ENCODE measurements at regions not wholly inside any gene's neighbourhood (a gene's known extent, or its start where the extent isn't known, plus 50 kb on each side); places are given as distances from the start of the nearest gene placed in this dataset.
"Not testable (repeated sequence)": the region's sequence is repeated elsewhere in the genome, so short reads cannot be mapped to it uniquely, and the experiment has no call there.

DNA sequence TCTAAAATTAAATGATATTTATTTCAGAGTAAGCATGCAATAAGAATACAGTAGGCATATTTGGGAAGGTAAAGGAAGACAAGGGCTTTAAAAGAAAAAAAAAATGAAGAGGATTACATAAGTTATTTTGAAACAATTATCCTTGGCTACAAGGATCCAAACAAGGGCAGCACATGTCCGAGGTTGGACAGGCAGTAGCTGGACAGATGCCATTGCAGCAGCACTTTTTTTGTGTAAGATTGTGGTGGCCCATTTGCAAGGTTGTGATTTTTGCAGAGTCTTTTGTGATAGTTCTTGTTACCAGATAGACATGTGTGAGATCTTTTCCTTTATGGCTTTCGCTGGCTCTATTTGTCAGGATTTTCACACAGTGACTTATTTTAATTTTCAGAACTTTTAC is 89.4 kb upstream of the COG2 start:
- H3K36me3 ChIP-seq (ENCODE audit: control insufficient read depth in 4 of 4, insufficient read depth in 3 of 4, low read depth in 1 of 4, low read length in 3 of 4), result no peaks in the 10 kb centered on the region
- H3K9me3 ChIP-seq (ENCODE audit: control insufficient read depth in 4 of 4, low read length in 3 of 4), result no peaks in the 10 kb centered on the region
- no peaks in the 10 kb centered on the region for H3K27me3 ChIP-seq (ENCODE audit: control insufficient read depth in 4 of 4, insufficient read depth in 4 of 4, low read length in 3 of 4)
- H3K4me3 ChIP-seq (ENCODE audit: low read depth in 1 of 3, low read length in 3 of 3), result no peak overlapping the region
- H3K27ac ChIP-seq (ENCODE audit: low read depth in 1 of 2, low read length in 2 of 2), result no peak overlapping the region
- TF ChIP-seq FOXA1 (IDR thresholded peaks at IDR 0.05) (no peak), RXRA (IDR thresholded peaks at IDR 0.05) (no peak), TAF1 (conservative IDR thresholded peaks at IDR 0.05) (no peak), GABPA (IDR thresholded peaks at IDR 0.05 in 1 of 2, conservative IDR thresholded peaks at IDR 0.05 in 1 of 2) (no peak), FOXA2 (IDR thresholded peaks at IDR 0.05) (no peak), NR2F2 (IDR thresholded peaks at IDR 0.05) (no peak), JUND (IDR thresholded peaks at IDR 0.05) (no peak), SP1 (IDR thresholded peaks at IDR 0.05) (no peak), EGR1 (IDR thresholded peaks at IDR 0.05; ENCODE audit: low read depth in 2 of 2) (no peak), YY1 (IDR thresholded peaks at IDR 0.05) (no peak), RAD21 (IDR thresholded peaks at IDR 0.05) (no peak), HNF4G (IDR thresholded peaks at IDR 0.05) (no peak), HNF4A (conservative IDR thresholded peaks at IDR 0.05) (no peak)
- TF ChIP-seq, protein P1, sequence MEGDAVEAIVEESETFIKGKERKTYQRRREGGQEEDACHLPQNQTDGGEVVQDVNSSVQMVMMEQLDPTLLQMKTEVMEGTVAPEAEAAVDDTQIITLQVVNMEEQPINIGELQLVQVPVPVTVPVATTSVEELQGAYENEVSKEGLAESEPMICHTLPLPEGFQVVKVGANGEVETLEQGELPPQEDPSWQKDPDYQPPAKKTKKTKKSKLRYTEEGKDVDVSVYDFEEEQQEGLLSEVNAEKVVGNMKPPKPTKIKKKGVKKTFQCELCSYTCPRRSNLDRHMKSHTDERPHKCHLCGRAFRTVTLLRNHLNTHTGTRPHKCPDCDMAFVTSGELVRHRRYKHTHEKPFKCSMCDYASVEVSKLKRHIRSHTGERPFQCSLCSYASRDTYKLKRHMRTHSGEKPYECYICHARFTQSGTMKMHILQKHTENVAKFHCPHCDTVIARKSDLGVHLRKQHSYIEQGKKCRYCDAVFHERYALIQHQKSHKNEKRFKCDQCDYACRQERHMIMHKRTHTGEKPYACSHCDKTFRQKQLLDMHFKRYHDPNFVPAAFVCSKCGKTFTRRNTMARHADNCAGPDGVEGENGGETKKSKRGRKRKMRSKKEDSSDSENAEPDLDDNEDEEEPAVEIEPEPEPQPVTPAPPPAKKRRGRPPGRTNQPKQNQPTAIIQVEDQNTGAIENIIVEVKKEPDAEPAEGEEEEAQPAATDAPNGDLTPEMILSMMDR (IDR thresholded peaks at IDR 0.05; ENCODE audit: low read depth, low read length, missing input control), result no peak
- TF ChIP-seq, protein P2, sequence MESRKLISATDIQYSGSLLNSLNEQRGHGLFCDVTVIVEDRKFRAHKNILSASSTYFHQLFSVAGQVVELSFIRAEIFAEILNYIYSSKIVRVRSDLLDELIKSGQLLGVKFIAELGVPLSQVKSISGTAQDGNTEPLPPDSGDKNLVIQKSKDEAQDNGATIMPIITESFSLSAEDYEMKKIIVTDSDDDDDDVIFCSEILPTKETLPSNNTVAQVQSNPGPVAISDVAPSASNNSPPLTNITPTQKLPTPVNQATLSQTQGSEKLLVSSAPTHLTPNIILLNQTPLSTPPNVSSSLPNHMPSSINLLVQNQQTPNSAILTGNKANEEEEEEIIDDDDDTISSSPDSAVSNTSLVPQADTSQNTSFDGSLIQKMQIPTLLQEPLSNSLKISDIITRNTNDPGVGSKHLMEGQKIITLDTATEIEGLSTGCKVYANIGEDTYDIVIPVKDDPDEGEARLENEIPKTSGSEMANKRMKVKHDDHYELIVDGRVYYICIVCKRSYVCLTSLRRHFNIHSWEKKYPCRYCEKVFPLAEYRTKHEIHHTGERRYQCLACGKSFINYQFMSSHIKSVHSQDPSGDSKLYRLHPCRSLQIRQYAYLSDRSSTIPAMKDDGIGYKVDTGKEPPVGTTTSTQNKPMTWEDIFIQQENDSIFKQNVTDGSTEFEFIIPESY (IDR thresholded peaks at IDR 0.05), result no peak
- TF ChIP-seq, protein P3, sequence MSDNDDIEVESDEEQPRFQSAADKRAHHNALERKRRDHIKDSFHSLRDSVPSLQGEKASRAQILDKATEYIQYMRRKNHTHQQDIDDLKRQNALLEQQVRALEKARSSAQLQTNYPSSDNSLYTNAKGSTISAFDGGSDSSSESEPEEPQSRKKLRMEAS (IDR thresholded peaks at IDR 0.05), result no peak
- TF ChIP-seq, protein P4, sequence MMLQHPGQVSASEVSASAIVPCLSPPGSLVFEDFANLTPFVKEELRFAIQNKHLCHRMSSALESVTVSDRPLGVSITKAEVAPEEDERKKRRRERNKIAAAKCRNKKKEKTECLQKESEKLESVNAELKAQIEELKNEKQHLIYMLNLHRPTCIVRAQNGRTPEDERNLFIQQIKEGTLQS (IDR thresholded peaks at IDR 0.05), result no peak
- TF ChIP-seq, protein P5, sequence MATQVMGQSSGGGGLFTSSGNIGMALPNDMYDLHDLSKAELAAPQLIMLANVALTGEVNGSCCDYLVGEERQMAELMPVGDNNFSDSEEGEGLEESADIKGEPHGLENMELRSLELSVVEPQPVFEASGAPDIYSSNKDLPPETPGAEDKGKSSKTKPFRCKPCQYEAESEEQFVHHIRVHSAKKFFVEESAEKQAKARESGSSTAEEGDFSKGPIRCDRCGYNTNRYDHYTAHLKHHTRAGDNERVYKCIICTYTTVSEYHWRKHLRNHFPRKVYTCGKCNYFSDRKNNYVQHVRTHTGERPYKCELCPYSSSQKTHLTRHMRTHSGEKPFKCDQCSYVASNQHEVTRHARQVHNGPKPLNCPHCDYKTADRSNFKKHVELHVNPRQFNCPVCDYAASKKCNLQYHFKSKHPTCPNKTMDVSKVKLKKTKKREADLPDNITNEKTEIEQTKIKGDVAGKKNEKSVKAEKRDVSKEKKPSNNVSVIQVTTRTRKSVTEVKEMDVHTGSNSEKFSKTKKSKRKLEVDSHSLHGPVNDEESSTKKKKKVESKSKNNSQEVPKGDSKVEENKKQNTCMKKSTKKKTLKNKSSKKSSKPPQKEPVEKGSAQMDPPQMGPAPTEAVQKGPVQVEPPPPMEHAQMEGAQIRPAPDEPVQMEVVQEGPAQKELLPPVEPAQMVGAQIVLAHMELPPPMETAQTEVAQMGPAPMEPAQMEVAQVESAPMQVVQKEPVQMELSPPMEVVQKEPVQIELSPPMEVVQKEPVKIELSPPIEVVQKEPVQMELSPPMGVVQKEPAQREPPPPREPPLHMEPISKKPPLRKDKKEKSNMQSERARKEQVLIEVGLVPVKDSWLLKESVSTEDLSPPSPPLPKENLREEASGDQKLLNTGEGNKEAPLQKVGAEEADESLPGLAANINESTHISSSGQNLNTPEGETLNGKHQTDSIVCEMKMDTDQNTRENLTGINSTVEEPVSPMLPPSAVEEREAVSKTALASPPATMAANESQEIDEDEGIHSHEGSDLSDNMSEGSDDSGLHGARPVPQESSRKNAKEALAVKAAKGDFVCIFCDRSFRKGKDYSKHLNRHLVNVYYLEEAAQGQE (IDR thresholded peaks at IDR 0.05), result no peak
- WGBS, result 58% methylated on average over 2 of the region's 2 CpGs
- no peak for DNase-seq (ENCODE audit: low spot score)
- H3K9ac ChIP-seq (ENCODE audit: low read depth in 1 of 2, low read length in 2 of 2), result no peak overlapping the region
- H3K4me1 ChIP-seq (ENCODE audit: control insufficient read depth in 4 of 4, insufficient read depth in 4 of 4, low read length in 3 of 4), result no peaks in the 10 kb centered on the region

DNA sequence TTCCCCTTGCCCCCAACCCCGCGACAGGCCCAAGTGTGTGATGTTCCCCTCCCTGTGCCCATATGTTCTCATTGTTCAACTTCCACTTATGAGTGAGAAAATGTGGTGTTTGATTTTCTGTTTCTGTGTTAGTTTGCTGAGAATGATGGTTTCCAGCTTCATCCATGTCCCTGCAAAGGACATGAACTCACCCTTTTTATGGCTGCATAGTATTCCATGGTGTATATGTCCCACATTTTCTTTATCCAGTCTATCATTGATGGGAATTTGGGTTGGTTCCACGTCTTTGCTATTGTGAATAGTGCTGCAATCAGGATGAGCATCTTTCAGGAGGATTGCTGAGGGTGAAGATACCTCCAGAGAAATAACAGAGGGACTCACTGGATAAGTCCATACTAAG is 91.3 kb upstream of the COG2 start:
- not testable (repeated sequence) for H3K4me1 ChIP-seq (ENCODE audit: control insufficient read depth in 4 of 4, insufficient read depth in 4 of 4, low read length in 3 of 4); H3K36me3 ChIP-seq (ENCODE audit: control insufficient read depth in 4 of 4, insufficient read depth in 3 of 4, low read depth in 1 of 4, low read length in 3 of 4); DNase-seq (ENCODE audit: low spot score); H3K9ac ChIP-seq (ENCODE audit: low read depth in 1 of 2, low read length in 2 of 2); H3K4me3 ChIP-seq (ENCODE audit: low read depth in 1 of 3, low read length in 3 of 3); H3K27me3 ChIP-seq (ENCODE audit: control insufficient read depth in 4 of 4, insufficient read depth in 4 of 4, low read length in 3 of 4); H3K27ac ChIP-seq (ENCODE audit: low read depth in 1 of 2, low read length in 2 of 2); H3K9me3 ChIP-seq (ENCODE audit: control insufficient read depth in 4 of 4, low read length in 3 of 4)
- 76% methylated on average over 3 of the region's 3 CpGs for WGBS
